PC-3 (cell line): ENCODE measurements at regions not wholly inside any gene's neighbourhood (a gene's known extent, or its start where the extent isn't known, plus 50 kb on each side); places are given as distances from the start of the nearest gene placed in this dataset.

Experiments used
- ATAC-seq: fragments of 200-7000 bp; cut with Tn5 transposase; 2 replicates; pipeline ENCODE4 v1.9.1; 2020; ENCODE audit warnings: mild to moderate bottlenecking, moderate library complexity
- BruUV-seq: library from RNA; stranded (reverse); fragments of 400-500 nt; replicated peaks from 2 replicates; lab custom pipeline; 2021; lab: Mats Ljungman, UMichigan
- CTCF ChIA-PET: fragments of 300-600 bp; sonication (Branson Sonifier 250); formaldehyde crosslinking; loops from one replicate; lab custom pipeline; 2022; ENCODE audit warnings: antibody characterized with exemption; lab: Charles Lee
- POLR2A ChIA-PET: fragments of 300-600 bp; sonication (Branson Sonifier 250); formaldehyde crosslinking; loops from one replicate; lab custom pipeline; 2022; ENCODE audit warnings: antibody characterized with exemption; ENCODE audit not compliant: unreplicated experiment; lab: Charles Lee
- DNase-seq: peaks from one replicate; pipeline ENCODE4 v3.0.0-alpha.2; 2015
- H2AFZ ChIP-seq: fragments of 300-600 bp; sonication (generic); 2 replicates; pipeline ENCODE4 v1.6.0; 2016; ENCODE audit warnings: antibody characterized with exemption, low read length
- H3F3A ChIP-seq: fragments of 300-600 bp; sonication (generic); one replicate; pipeline ENCODE4 v1.6.0; 2017; ENCODE audit warnings: antibody characterized with exemption, low read length, control low read depth, mild to moderate bottlenecking; ENCODE audit not compliant: unreplicated experiment
- H3K27ac ChIP-seq: fragments of 300-600 bp; sonication (generic); 2 replicates; pipeline ENCODE4 v1.5.1; 2016; ENCODE audit warnings: mild to moderate bottlenecking, low read length
- H3K27me3 ChIP-seq: fragments of 300-600 bp; sonication (generic); 2 replicates; pipeline ENCODE4 v1.6.1; 2016; ENCODE audit warnings: low read length, mixed read lengths
- H3K36me3 ChIP-seq: fragments of 300-600 bp; sonication (generic); 2 replicates; pipeline ENCODE4 v1.6.1; 2016; ENCODE audit warnings: low read depth, mixed run types, low read length, mixed read lengths
- H3K4me1 ChIP-seq: fragments of 300-600 bp; sonication (generic); 2 replicates; pipeline ENCODE4 v1.5.1; 2016; ENCODE audit warnings: low read length; ENCODE audit not compliant: insufficient read depth
- H3K4me2 ChIP-seq: fragments of 300-600 bp; sonication (generic); 2 replicates; pipeline ENCODE4 v1.6.0; 2016; ENCODE audit warnings: low read length
- H3K4me3 ChIP-seq: fragments of 300-600 bp; sonication (generic); 2 replicates; pipeline ENCODE4 v1.5.1; 2016; ENCODE audit warnings: mild to moderate bottlenecking, low read length, mixed read lengths
- H3K79me2 ChIP-seq: fragments of 300-600 bp; sonication (generic); 2 replicates; pipeline ENCODE4 v1.6.1; 2017; ENCODE audit warnings: low read length, mixed read lengths
- H3K9ac ChIP-seq: fragments of 300-600 bp; sonication (generic); 2 replicates; pipeline ENCODE4 v1.6.0; 2016; ENCODE audit warnings: mild to moderate bottlenecking, low read length
- H3K9me2 ChIP-seq: fragments of 300-600 bp; sonication (generic); replicated peaks from 2 replicates; pipeline ENCODE4 v1.6.1; 2016; ENCODE audit warnings: mixed run types, low read length, mixed read lengths
- H3K9me3 ChIP-seq: fragments of 300-600 bp; sonication (generic); 2 replicates; pipeline ENCODE4 v1.6.1; 2016; ENCODE audit warnings: low read length, mixed read lengths
- H4K20me1 ChIP-seq: fragments of 300-600 bp; sonication (generic); 2 replicates; pipeline ENCODE4 v1.6.1; 2016; ENCODE audit warnings: low read length, mixed read lengths
- EZH2 ChIP-seq: fragments of 300-600 bp; sonication (generic); IDR thresholded peaks from one replicate; pipeline ENCODE4 v1.6.1; 2017; ENCODE audit warnings: antibody characterized with exemption, mild to moderate bottlenecking, low read length; ENCODE audit not compliant: unreplicated experiment
- EZH2phosphoT487 ChIP-seq: fragments of 300-600 bp; sonication (generic); IDR thresholded peaks from 2 replicates; pipeline ENCODE4 v1.6.1; 2018; ENCODE audit warnings: mild to moderate bottlenecking, antibody characterized with exemption, low read length, borderline replicate concordance
- intact Hi-C: fragments of 100-400 bp; cut with micrococcal nuclease; formaldehyde crosslinking; loops from 2 replicates; pipeline ENCODE4 v1.9.0; 2023
- TF ChIP-seq, protein P1 (sequence below): fragments of 300-600 bp; sonication (generic); conservative IDR thresholded peaks from 2 replicates; pipeline ENCODE4 v1.5.1; 2017; ENCODE audit warnings: antibody characterized with exemption, low read depth, mild to moderate bottlenecking, low read length

GRCh38 chr4:124965497-124965891 lies 253.0 kb upstream of the ANKRD50 start:
- Histone ChIP-seq H3K27me3 (no peaks in the 10 kb centered on the region), H3K9ac (no peak overlapping the region), H2AFZ (no peak overlapping the region), H3K4me2 (no peak overlapping the region), H3K9me2 (no peaks in the 10 kb centered on the region), H3K9me3 (peaks cover 7% of the 10 kb centered on the region; the same call in 1 of the 2 replicates), H3K4me3 (no peak overlapping the region), H3K4me1 (no peaks in the 10 kb centered on the region), H3F3A (no peaks in the 10 kb centered on the region), H3K27ac (no peak overlapping the region), H3K36me3 (no peaks in the 10 kb centered on the region), H4K20me1 (no peaks in the 10 kb centered on the region), H3K79me2 (no peaks in the 10 kb centered on the region)
- no peak for TF ChIP-seq EZH2
- no peak for TF ChIP-seq EZH2phosphoT487
- TF ChIP-seq, protein P1, sequence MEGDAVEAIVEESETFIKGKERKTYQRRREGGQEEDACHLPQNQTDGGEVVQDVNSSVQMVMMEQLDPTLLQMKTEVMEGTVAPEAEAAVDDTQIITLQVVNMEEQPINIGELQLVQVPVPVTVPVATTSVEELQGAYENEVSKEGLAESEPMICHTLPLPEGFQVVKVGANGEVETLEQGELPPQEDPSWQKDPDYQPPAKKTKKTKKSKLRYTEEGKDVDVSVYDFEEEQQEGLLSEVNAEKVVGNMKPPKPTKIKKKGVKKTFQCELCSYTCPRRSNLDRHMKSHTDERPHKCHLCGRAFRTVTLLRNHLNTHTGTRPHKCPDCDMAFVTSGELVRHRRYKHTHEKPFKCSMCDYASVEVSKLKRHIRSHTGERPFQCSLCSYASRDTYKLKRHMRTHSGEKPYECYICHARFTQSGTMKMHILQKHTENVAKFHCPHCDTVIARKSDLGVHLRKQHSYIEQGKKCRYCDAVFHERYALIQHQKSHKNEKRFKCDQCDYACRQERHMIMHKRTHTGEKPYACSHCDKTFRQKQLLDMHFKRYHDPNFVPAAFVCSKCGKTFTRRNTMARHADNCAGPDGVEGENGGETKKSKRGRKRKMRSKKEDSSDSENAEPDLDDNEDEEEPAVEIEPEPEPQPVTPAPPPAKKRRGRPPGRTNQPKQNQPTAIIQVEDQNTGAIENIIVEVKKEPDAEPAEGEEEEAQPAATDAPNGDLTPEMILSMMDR = no peak
- POLR2A ChIA-PET = no interaction called here
- no TSS peak for BruUV-seq
- intact Hi-C loops = no loop called here
- CTCF ChIA-PET = no interaction called here
- no peak for DNase-seq
- no peak for ATAC-seq

- no peak overlapping the region for H3K4me2 ChIP-seq
- ChIA-PET CTCF (no interaction called here), POLR2A (no interaction called here)
- BruUV-seq = no TSS peak
- TF ChIP-seq, protein P1 = no peak
- TF ChIP-seq EZH2phosphoT487 = no peak
- TF ChIP-seq EZH2 = no peak
- H3K79me2 ChIP-seq = no peaks in the 10 kb centered on the region
- H2AFZ ChIP-seq = no peak overlapping the region
- no peak overlapping the region for H3K27ac ChIP-seq
- DNase-seq (no peak), ATAC-seq (no peak)
- no peak overlapping the region for H3K9ac ChIP-seq
- H4K20me1 ChIP-seq = no peaks in the 10 kb centered on the region
- no peak overlapping the region for H3K4me3 ChIP-seq
- H3K9me2 ChIP-seq = no peaks in the 10 kb centered on the region
- intact Hi-C loops = no loop called here
- no peaks in the 10 kb centered on the region for H3K4me1 ChIP-seq
- peaks cover 7% of the 10 kb centered on the region; the same call in 1 of the 2 replicates for H3K9me3 ChIP-seq
- H3K27me3 ChIP-seq = no peaks in the 10 kb centered on the region
- no peaks in the 10 kb centered on the region for H3F3A ChIP-seq
- no peaks in the 10 kb centered on the region for H3K36me3 ChIP-seq
Measured at GRCh38 chr4:124964852-124965496, 252.4 kb upstream of the ANKRD50 start.

GRCh38 chr4:124964251-124964650 lies 251.7 kb upstream of the ANKRD50 start:
- H3K27ac ChIP-seq = no peak overlapping the region
- H3K4me3 ChIP-seq = no peak overlapping the region
- TF ChIP-seq EZH2phosphoT487 = no peak
- TF ChIP-seq EZH2 = no peak
- TF ChIP-seq, protein P1 = no peak
- DNase-seq (no peak), ATAC-seq (no peak)
- no TSS peak for BruUV-seq
- peaks cover 7% of the 10 kb centered on the region; the same call in 1 of the 2 replicates for H3K9me3 ChIP-seq
- H3K27me3 ChIP-seq = no peaks in the 10 kb centered on the region
- CTCF ChIA-PET = no interaction called here
- no peaks in the 10 kb centered on the region for H3K9me2 ChIP-seq
- POLR2A ChIA-PET = no interaction called here
- no peaks in the 10 kb centered on the region for H3F3A ChIP-seq
- intact Hi-C loops = no loop called here
- no peaks in the 10 kb centered on the region for H4K20me1 ChIP-seq
- H2AFZ ChIP-seq = no peak overlapping the region
- H3K4me1 ChIP-seq = no peaks in the 10 kb centered on the region
- H3K79me2 ChIP-seq = no peaks in the 10 kb centered on the region
- H3K9ac ChIP-seq = no peak overlapping the region
- H3K36me3 ChIP-seq = no peaks in the 10 kb centered on the region
- H3K4me2 ChIP-seq = no peak overlapping the region
